GM12878 (cell line): ENCODE measurements at regions not wholly inside any gene's neighbourhood (a gene's known extent, or its start where the extent isn't known, plus 50 kb on each side); places are given as distances from the start of the nearest gene placed in this dataset.

Source experiments
- ATAC-seq: fragments of 200-7000 bp; cut with Tn5 transposase; 3 replicates; pipeline ENCODE4 v1.9.1; 2020; ENCODE audit warnings: mild to moderate bottlenecking, moderate library complexity
- BruUV-seq: library from RNA; stranded (reverse); fragments of 400-500 nt; replicated peaks from 2 replicates; lab custom pipeline; 2021; lab: Mats Ljungman, UMichigan
- CTCF ChIA-PET: fragments of 300-600 bp; sonication (Branson Sonifier 250); formaldehyde crosslinking; extraction: SDS; loops from one replicate; lab custom pipeline; 2021; ENCODE audit warnings: inconsistent platforms; lab: Yijun Ruan, JAX
- POLR2A ChIA-PET: fragments of 350-600 bp; formaldehyde crosslinking; extraction: SDS; loops from one replicate; lab custom pipeline; 2021; ENCODE audit warnings: inconsistent platforms; lab: Charles Lee
- RAD21 ChIA-PET: fragments of 300-600 bp; sonication (Branson Sonifier 250); formaldehyde crosslinking; loops from one replicate; lab custom pipeline; 2023; ENCODE audit warnings: antibody characterized with exemption; ENCODE audit not compliant: unreplicated experiment; lab: Charles Lee
- SMC1A ChIA-PET: fragments of 300-600 bp; sonication (Branson Sonifier 250); formaldehyde crosslinking; loops from one replicate; lab custom pipeline; 2023; ENCODE audit not compliant: unreplicated experiment, uncharacterized antibody; lab: Charles Lee
- DNase-seq: peaks from one replicate; pipeline ENCODE4 v3.0.0-alpha.2; 2011; ENCODE audit warnings: low read depth, low spot score
- FAIRE-seq: peaks from 3 replicates; lab custom pipeline; 2011; peaks lifted over from hg19 to GRCh38; lab: Jason Lieb, UNC
- H2AFZ ChIP-seq: 2 replicates; pipeline ENCODE4 v1.6.0; 2011; ENCODE audit warnings: low read depth, low read length, control low read depth; ENCODE audit not compliant: control insufficient read depth
- H3K27ac ChIP-seq: 2 replicates; pipeline ENCODE4 v1.5.1; 2011; ENCODE audit warnings: control low read depth; ENCODE audit not compliant: control insufficient read depth, insufficient read depth
- H3K27me3 ChIP-seq, 2 experiments: replicated peaks in 1 of 2; 2 replicates each; pipeline versions ENCODE4 v1.6.0 to v1.6.1; 2011; ENCODE audit warnings: low read length in 1 of 2; ENCODE audit not compliant: control insufficient read depth in 2 of 2, insufficient read depth in 2 of 2
- H3K36me3 ChIP-seq, 2 experiments: 2 replicates each; pipeline ENCODE4 v1.5.1; 2011; ENCODE audit warnings: low read length in 1 of 2; ENCODE audit not compliant: control insufficient read depth in 2 of 2, insufficient read depth in 2 of 2
- H3K4me1 ChIP-seq: 2 replicates; pipeline ENCODE4 v1.6.1; 2011; ENCODE audit warnings: mild to moderate bottlenecking, low read length, moderate library complexity, mixed read lengths; ENCODE audit not compliant: control insufficient read depth, insufficient read depth
- H3K4me2 ChIP-seq: 2 replicates; pipeline ENCODE4 v1.6.0; 2011; ENCODE audit warnings: control low read depth; ENCODE audit not compliant: control insufficient read depth, insufficient read depth
- H3K4me3 ChIP-seq: fragments of 200-600 bp; sonication (generic); 2 replicates; pipeline ENCODE4 v1.5.1; 2016
- H3K79me2 ChIP-seq: 2 replicates; pipeline ENCODE4 v1.6.0; 2011; ENCODE audit warnings: low read length; ENCODE audit not compliant: control insufficient read depth, insufficient read depth
- H3K9ac ChIP-seq: 2 replicates; pipeline ENCODE4 v1.8.0; 2011; ENCODE audit warnings: low read length, control low read depth, mixed read lengths; ENCODE audit not compliant: control insufficient read depth, insufficient read depth
- H3K9me3 ChIP-seq: replicated peaks from 3 replicates; pipeline ENCODE4 v1.5.1; 2011; ENCODE audit warnings: mild to moderate bottlenecking, low read length; ENCODE audit not compliant: control insufficient read depth, insufficient read depth
- H4K20me1 ChIP-seq: 2 replicates; pipeline ENCODE4 v1.6.0; 2011; ENCODE audit not compliant: control insufficient read depth, insufficient read depth
- ATF2 ChIP-seq: IDR thresholded peaks from 2 replicates; pipeline ENCODE4 v1.6.1; 2012; ENCODE audit warnings: low read length, inconsistent platforms
- ATF3 ChIP-seq: IDR thresholded peaks from 2 replicates; pipeline ENCODE4 v1.6.1; 2011; ENCODE audit warnings: low read depth, mild to moderate bottlenecking, low read length, moderate library complexity, borderline replicate concordance; ENCODE audit errors: extremely low read depth
- ATF7 ChIP-seq: fragments of 450-650 bp; IDR thresholded peaks from 2 replicates; pipeline ENCODE4 v1.6.1; 2016; ENCODE audit warnings: low read depth, mild to moderate bottlenecking
- CEBPZ ChIP-seq: fragments of 150-350 bp; IDR thresholded peaks from 2 replicates; pipeline ENCODE4 v1.6.1; 2016; ENCODE audit warnings: low read depth, low read length
- EP300 ChIP-seq, 2 experiments: fragments of 150-350 bp in 1 of 2; IDR thresholded peaks; 2 replicates each; pipeline ENCODE4 v1.6.1; 2011 to 2012; ENCODE audit warnings: low read depth in 2 of 2, low read length in 2 of 2, borderline replicate concordance in 1 of 2, improper control_type of control experiment in 1 of 2, inconsistent platforms in 1 of 2; ENCODE audit not compliant: control insufficient read depth in 1 of 2
- RAD21 ChIP-seq: IDR thresholded peaks from 2 replicates; pipeline ENCODE4 v1.6.1; 2011; ENCODE audit warnings: mild to moderate bottlenecking, low read depth, low read length, moderate library complexity; ENCODE audit not compliant: insufficient read depth
- SP1 ChIP-seq: IDR thresholded peaks from one replicate; pipeline ENCODE4 v1.6.1; 2011; ENCODE audit warnings: low read depth, low read length
- SUZ12 ChIP-seq: fragments of 200-600 bp; sonication (generic); IDR thresholded peaks from one replicate; pipeline ENCODE4 v1.6.1; 2018; ENCODE audit warnings: antibody characterized with exemption, mild to moderate bottlenecking; ENCODE audit not compliant: unreplicated experiment
- TBL1XR1 ChIP-seq: IDR thresholded peaks from 2 replicates; pipeline ENCODE4 v1.6.1; 2012; ENCODE audit warnings: low read depth, low read length, improper control_type of control experiment
- TCF3 ChIP-seq: IDR thresholded peaks from 2 replicates; pipeline ENCODE4 v1.6.1; 2012; ENCODE audit warnings: low read depth, mild to moderate bottlenecking, low read length, borderline replicate concordance; ENCODE audit not compliant: insufficient read depth
- ZNF592 ChIP-seq: fragments of 450-650 bp; IDR thresholded peaks from 2 replicates; pipeline ENCODE4 v1.6.1; 2017; ENCODE audit warnings: mild to moderate bottlenecking, moderate library complexity
- WGBS: methylation state at CpG from one replicate; pipeline ENCODE4 v1.1.6; 2016; ENCODE audit warnings: low lambda C conversion rate; ENCODE audit not compliant: insufficient replicate concordance, insufficient coverage; ENCODE audit errors: missing lambda C conversion rate; 5-methylcytosine and 5-hydroxymethylcytosine counted together
- in situ Hi-C: fragments of 300-500 bp; cut with MboI; formaldehyde crosslinking; loops from 9 replicates; pipeline ENCODE4 v1.14.3; 2018; ENCODE audit warnings: mixed read lengths
- intact Hi-C: fragments of 100-400 bp; cut with micrococcal nuclease; formaldehyde crosslinking; loops from one replicate; pipeline ENCODE4 v1.14.2; 2022; ENCODE audit not compliant: unreplicated experiment

- TF ChIP-seq ZNF592: no peak
- no peak for TF ChIP-seq ATF3
- TF ChIP-seq RAD21: no peak
- TF ChIP-seq ATF2: no peak
- no peak for TF ChIP-seq EP300 (IDR thresholded peaks at IDR 0.05; ENCODE audit: borderline replicate concordance in 1 of 2, control insufficient read depth in 1 of 2, low read depth in 2 of 2, low read length in 2 of 2)
- TF ChIP-seq TCF3: no peak
Measured at GRCh38 chr16:23006380-23006779, 142.9 kb downstream of the USP31 start (continued).

GRCh38 chr16:23005951-23006350, 143.3 kb downstream of the USP31 start:
- POLR2A ChIA-PET: no interaction called here
- no peaks in the 10 kb centered on the region for H3K79me2 ChIP-seq
- no peaks in the 10 kb centered on the region for H4K20me1 ChIP-seq
- intact Hi-C loops: no loop called here
- no peaks in the 10 kb centered on the region for H3K27me3 ChIP-seq
- H3K9me3 ChIP-seq: no peaks in the 10 kb centered on the region
- H3K36me3 ChIP-seq: no peaks in the 10 kb centered on the region
- H3K9ac ChIP-seq: no peak overlapping the region
- in situ Hi-C loops: no loop called here
- SMC1A ChIA-PET: no interaction called here
- no peak overlapping the region for H3K27ac ChIP-seq
- CTCF ChIA-PET: no interaction called here
- no peak for DNase-seq
- BruUV-seq: no TSS peak
- 38% methylated on average over 5 of the region's 5 CpGs for WGBS
- no peak for FAIRE-seq
- H3K4me3 ChIP-seq: no peak overlapping the region
- RAD21 ChIA-PET: no interaction called here
- H2AFZ ChIP-seq: no peak overlapping the region
- H3K4me2 ChIP-seq: no peak overlapping the region
- no peak for ATAC-seq
- H3K4me1 ChIP-seq: no peaks in the 10 kb centered on the region
- TF ChIP-seq SP1 (no peak), CEBPZ (no peak), SUZ12 (no peak), TBL1XR1 (no peak), ATF7 (no peak)
